BJ (cell line): ENCODE measurements at regions not wholly inside any gene's neighbourhood (a gene's known extent, or its start where the extent isn't known, plus 50 kb on each side); places are given as distances from the start of the nearest gene placed in this dataset.

ENCODE experiments used
- CTCF ChIA-PET: fragments of 350-600 bp; formaldehyde crosslinking; extraction: SDS; loops from one replicate; lab custom pipeline; 2021; ENCODE audit warnings: antibody characterized with exemption, inconsistent platforms; lab: Yijun Ruan, JAX
- POLR2A ChIA-PET: fragments of 300-600 bp; sonication (Branson Sonifier 250); formaldehyde crosslinking; extraction: SDS; loops from one replicate; lab custom pipeline; 2021; ENCODE audit warnings: antibody characterized with exemption; lab: Charles Lee
- DNase-seq: peaks from one replicate; pipeline ENCODE4 v3.0.0-alpha.2; 2011; ENCODE audit warnings: low read depth
- H3K27me3 ChIP-seq: 2 replicates; pipeline ENCODE4 v1.6.0; 2011; ENCODE audit warnings: low read length; ENCODE audit not compliant: control insufficient read depth, insufficient read depth
- H3K36me3 ChIP-seq: 2 replicates; pipeline ENCODE4 v1.5.1; 2011; ENCODE audit warnings: low read length; ENCODE audit not compliant: control insufficient read depth, insufficient read depth
- H3K4me3 ChIP-seq: 2 replicates; pipeline ENCODE4 v1.5.1; 2011; ENCODE audit warnings: low read depth, mild to moderate bottlenecking, control low read depth, low read length
- CTCF ChIP-seq: IDR thresholded peaks from 2 replicates; pipeline ENCODE4 v1.5.1; 2011; ENCODE audit warnings: low read depth, mild to moderate bottlenecking, control low read depth, inconsistent platforms, low read length, moderate library complexity; ENCODE audit not compliant: insufficient read depth

GRCh38 chr9:91495450-91495849 lies 71.8 kb upstream of the NFIL3 start:
- peak; percentile 82 for DNase-seq
- no peak for TF ChIP-seq CTCF
- Histone ChIP-seq H3K27me3 (no peaks in the 10 kb centered on the region), H3K36me3 (no peaks in the 10 kb centered on the region), H3K4me3 (no peak overlapping the region)
- ChIA-PET POLR2A (no interaction called here), CTCF (interaction anchor here (1.6 to 2.1 kb wide), 2 partner anchors 69 to 239 kb away, joined by 3 to 5 read pairs; no protein-coding TSS in a partner anchor)

- no peak for TF ChIP-seq CTCF
- DNase-seq, result no peak
- no peak overlapping the region for H3K4me3 ChIP-seq
- ChIA-PET POLR2A (no interaction called here), CTCF (interaction anchor here (0.6 to 2.1 kb wide), 3 partner anchors 68 to 239 kb away, joined by 3 to 5 read pairs (median 3); no protein-coding TSS in a partner anchor)
- no peaks in the 10 kb centered on the region for H3K36me3 ChIP-seq
- no peaks in the 10 kb centered on the region for H3K27me3 ChIP-seq
These were observed 71.1 kb upstream of the NFIL3 start for GRCh38 chr9:91494751-91495150.

- ChIA-PET CTCF (no interaction called here), POLR2A (no interaction called here)
- Histone ChIP-seq H3K27me3 (no peaks in the 10 kb centered on the region), H3K36me3 (no peaks in the 10 kb centered on the region), H3K4me3 (no peak overlapping the region)
- DNase-seq, result no peak
- TF ChIP-seq CTCF, result no peak
These were observed 68.6 kb upstream of the NFIL3 start for GRCh38 chr9:91492237-91492636.

- no peak for TF ChIP-seq CTCF
- no peaks in the 10 kb centered on the region for H3K36me3 ChIP-seq
- ChIA-PET CTCF (interaction anchor here (1.5 kb wide), 1 partner anchor 12 kb away, joined by 3 read pairs; no protein-coding TSS in a partner anchor), POLR2A (no interaction called here)
- no peak overlapping the region for H3K4me3 ChIP-seq
- H3K27me3 ChIP-seq, result no peaks in the 10 kb centered on the region
- no peak for DNase-seq
These were observed 68.0 kb upstream of the NFIL3 start for GRCh38 chr9:91491624-91492023.

GRCh38 chr9:91489361-91489899 lies 65.8 kb upstream of the NFIL3 start:
- ChIA-PET POLR2A (no interaction called here), CTCF (interaction anchor here (0.6 to 1.3 kb wide), 2 partner anchors 10 to 11 kb away, joined by 3 read pairs; no protein-coding TSS in a partner anchor)
- no peak overlapping the region for H3K4me3 ChIP-seq
- no peaks in the 10 kb centered on the region for H3K27me3 ChIP-seq
- TF ChIP-seq CTCF, result no peak
- no peaks in the 10 kb centered on the region for H3K36me3 ChIP-seq
- DNase-seq, result no peak
